GM23338 (cell line): ENCODE measurements at regions not wholly inside any gene's neighbourhood (a gene's known extent, or its start where the extent isn't known, plus 50 kb on each side); places are given as distances from the start of the nearest gene placed in this dataset.

ENCODE experiments used
- CREB1 ChIP-seq: fragments of 250-450 bp; sonication (Bioruptor Pico); IDR thresholded peaks from 2 replicates; pipeline ENCODE4 v1.5.0; 2020; ENCODE audit warnings: low read depth, mild to moderate bottlenecking, moderate library complexity
- ETS1 ChIP-seq: IDR thresholded peaks from 2 replicates; pipeline ENCODE4 v1.6.1; 2016; ENCODE audit warnings: antibody characterized with exemption
- EZH2 ChIP-seq: fragments of 200-600 bp; sonication (generic); IDR thresholded peaks from one replicate; pipeline ENCODE4 v1.8.0; 2017; ENCODE audit warnings: antibody characterized with exemption, mild to moderate bottlenecking, low read depth; ENCODE audit not compliant: unreplicated experiment
- EZH2phosphoT487 ChIP-seq: fragments of 200-600 bp; sonication (generic); IDR thresholded peaks from one replicate; pipeline ENCODE4 v1.8.1; 2018; ENCODE audit warnings: antibody characterized with exemption; ENCODE audit not compliant: unreplicated experiment
- JUNB ChIP-seq: IDR thresholded peaks from one replicate; pipeline ENCODE4 v1.6.1; 2016; ENCODE audit warnings: antibody characterized with exemption; ENCODE audit not compliant: unreplicated experiment
- NANOG ChIP-seq: IDR thresholded peaks from 2 replicates; pipeline ENCODE4 v1.6.1; 2016; ENCODE audit warnings: antibody characterized with exemption, borderline replicate concordance
- POLR2AphosphoS5 ChIP-seq: IDR thresholded peaks from 2 replicates; pipeline ENCODE4 v1.6.1; 2016; ENCODE audit warnings: antibody characterized with exemption, low read depth
- ZNF114 ChIP-seq: fragments of 250-450 bp; sonication (Bioruptor Pico); IDR thresholded peaks from 2 replicates; pipeline ENCODE4 v1.5.0; 2020; ENCODE audit warnings: mild to moderate bottlenecking, moderate library complexity
- ZNF331 ChIP-seq: fragments of 250-450 bp; sonication (Bioruptor Pico); IDR thresholded peaks from 2 replicates; pipeline ENCODE4 v1.5.0; 2020; ENCODE audit warnings: low read depth, mild to moderate bottlenecking, moderate library complexity
- TF ChIP-seq, protein P1 (sequence below), 2 experiments: fragments of 200-600 bp in 1 of 2; sonication (generic) in 1 of 2; conservative IDR thresholded peaks; 2 replicates each; pipeline versions ENCODE4 v1.5.1 to v1.6.1; 2016 to 2017; ENCODE audit warnings: antibody characterized with exemption in 2 of 2, low read depth in 2 of 2, mild to moderate bottlenecking in 2 of 2, moderate library complexity in 1 of 2
- TF ChIP-seq, protein P2 (sequence below): IDR thresholded peaks from one replicate; pipeline ENCODE4 v1.6.1; 2018; ENCODE audit warnings: antibody characterized with exemption; ENCODE audit not compliant: unreplicated experiment

DNA sequence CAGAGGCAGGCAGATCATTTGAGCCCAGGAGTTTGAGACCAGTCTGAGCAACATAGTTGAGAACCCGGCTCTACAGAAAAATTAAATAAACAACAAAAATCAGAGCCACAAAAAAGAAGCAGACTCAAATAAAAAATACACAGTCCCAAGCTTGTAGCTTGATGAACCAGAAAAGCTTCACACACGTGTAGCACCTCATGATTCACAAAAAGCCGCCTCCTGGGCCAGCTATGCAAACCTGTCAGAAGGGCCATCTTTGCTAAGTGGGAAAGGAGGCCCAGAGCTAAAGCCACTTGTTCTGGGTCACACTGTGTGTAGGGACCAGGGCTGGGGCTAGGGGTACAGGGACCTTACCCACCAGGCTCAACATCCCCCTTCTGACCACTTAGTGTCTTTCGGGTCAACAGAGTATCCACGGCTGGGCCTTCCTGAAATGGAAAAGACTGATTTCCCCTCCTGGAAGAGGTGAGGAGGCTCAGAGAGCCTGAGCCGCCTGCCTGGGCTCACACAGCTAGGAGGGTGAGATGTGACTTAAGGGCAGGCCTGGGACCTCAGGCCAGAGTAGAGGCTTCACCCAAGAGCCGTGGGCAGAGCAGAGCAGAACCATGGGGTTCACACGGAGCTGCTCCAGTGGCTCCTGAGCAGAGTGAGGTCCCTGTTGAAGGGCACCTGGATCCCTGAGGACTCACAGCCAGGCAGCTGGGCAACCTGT is 269.6 kb downstream of the PARN start:
- TF ChIP-seq, protein P1, sequence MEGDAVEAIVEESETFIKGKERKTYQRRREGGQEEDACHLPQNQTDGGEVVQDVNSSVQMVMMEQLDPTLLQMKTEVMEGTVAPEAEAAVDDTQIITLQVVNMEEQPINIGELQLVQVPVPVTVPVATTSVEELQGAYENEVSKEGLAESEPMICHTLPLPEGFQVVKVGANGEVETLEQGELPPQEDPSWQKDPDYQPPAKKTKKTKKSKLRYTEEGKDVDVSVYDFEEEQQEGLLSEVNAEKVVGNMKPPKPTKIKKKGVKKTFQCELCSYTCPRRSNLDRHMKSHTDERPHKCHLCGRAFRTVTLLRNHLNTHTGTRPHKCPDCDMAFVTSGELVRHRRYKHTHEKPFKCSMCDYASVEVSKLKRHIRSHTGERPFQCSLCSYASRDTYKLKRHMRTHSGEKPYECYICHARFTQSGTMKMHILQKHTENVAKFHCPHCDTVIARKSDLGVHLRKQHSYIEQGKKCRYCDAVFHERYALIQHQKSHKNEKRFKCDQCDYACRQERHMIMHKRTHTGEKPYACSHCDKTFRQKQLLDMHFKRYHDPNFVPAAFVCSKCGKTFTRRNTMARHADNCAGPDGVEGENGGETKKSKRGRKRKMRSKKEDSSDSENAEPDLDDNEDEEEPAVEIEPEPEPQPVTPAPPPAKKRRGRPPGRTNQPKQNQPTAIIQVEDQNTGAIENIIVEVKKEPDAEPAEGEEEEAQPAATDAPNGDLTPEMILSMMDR (conservative IDR thresholded peaks at IDR 0.05; ENCODE audit: low read depth in 2 of 2) = no peak
- TF ChIP-seq POLR2AphosphoS5 = no peak
- TF ChIP-seq EZH2phosphoT487 = no peak
- TF ChIP-seq, protein P2, sequence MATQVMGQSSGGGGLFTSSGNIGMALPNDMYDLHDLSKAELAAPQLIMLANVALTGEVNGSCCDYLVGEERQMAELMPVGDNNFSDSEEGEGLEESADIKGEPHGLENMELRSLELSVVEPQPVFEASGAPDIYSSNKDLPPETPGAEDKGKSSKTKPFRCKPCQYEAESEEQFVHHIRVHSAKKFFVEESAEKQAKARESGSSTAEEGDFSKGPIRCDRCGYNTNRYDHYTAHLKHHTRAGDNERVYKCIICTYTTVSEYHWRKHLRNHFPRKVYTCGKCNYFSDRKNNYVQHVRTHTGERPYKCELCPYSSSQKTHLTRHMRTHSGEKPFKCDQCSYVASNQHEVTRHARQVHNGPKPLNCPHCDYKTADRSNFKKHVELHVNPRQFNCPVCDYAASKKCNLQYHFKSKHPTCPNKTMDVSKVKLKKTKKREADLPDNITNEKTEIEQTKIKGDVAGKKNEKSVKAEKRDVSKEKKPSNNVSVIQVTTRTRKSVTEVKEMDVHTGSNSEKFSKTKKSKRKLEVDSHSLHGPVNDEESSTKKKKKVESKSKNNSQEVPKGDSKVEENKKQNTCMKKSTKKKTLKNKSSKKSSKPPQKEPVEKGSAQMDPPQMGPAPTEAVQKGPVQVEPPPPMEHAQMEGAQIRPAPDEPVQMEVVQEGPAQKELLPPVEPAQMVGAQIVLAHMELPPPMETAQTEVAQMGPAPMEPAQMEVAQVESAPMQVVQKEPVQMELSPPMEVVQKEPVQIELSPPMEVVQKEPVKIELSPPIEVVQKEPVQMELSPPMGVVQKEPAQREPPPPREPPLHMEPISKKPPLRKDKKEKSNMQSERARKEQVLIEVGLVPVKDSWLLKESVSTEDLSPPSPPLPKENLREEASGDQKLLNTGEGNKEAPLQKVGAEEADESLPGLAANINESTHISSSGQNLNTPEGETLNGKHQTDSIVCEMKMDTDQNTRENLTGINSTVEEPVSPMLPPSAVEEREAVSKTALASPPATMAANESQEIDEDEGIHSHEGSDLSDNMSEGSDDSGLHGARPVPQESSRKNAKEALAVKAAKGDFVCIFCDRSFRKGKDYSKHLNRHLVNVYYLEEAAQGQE = no peak
- no peak for TF ChIP-seq ETS1
- no peak for TF ChIP-seq JUNB
- TF ChIP-seq CREB1 (CRISPR knock-in tag) = no peak
- TF ChIP-seq EZH2 = no peak
- TF ChIP-seq NANOG = no peak
- TF ChIP-seq ZNF114 = no peak
- no peak for TF ChIP-seq ZNF331 (CRISPR knock-in tag)
